ENCODE measurements at regions not wholly inside any gene's neighbourhood (a gene's known extent, or its start where the extent isn't known, plus 50 kb on each side); places are given as distances from the start of the nearest gene placed in this dataset.
A peak's percentile ranks its signal among the peaks of the same experiment; 100 is the strongest.

DNA sequence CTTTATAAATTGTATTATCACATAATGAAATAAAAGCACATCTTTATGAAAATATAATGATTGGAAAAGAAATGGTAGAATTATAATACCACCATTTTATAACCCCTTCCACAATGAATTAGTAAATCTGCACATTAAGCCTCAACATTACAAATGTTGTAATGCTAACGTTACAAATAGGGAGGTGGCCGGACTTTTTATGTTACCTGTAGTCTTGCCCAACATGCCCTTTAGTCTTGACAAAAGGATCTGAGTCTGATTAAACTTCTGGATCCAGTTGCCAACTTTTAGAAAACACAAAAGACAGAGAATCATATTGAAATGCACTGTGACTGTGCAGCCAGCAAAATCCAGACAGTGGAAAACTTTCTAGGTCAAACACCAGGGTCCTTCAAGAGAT lies 617.3 kb downstream of the KCNJ3 start:
- no peak for TF ChIP-seq CTCF (IDR thresholded peaks at IDR 0.05; ENCODE audit: insufficient read depth, low read length, severe bottlenecking)
- FAIRE-seq, result no peak
- Histone ChIP-seq H3K36me3 (ENCODE audit: control insufficient read depth, insufficient read depth, low read length) (no peaks in the 10 kb centered on the region), H3K27me3 (ENCODE audit: control insufficient read depth, insufficient read depth, low read length) (no peaks in the 10 kb centered on the region), H3K4me3 (ENCODE audit: low read depth, low read length) (no peak overlapping the region)
- no peak for DNase-seq (ENCODE audit: low read depth)

- no peak for FAIRE-seq
- Histone ChIP-seq H3K27me3 (ENCODE audit: control insufficient read depth, insufficient read depth, low read length) (no peaks in the 10 kb centered on the region), H3K4me3 (ENCODE audit: low read depth, low read length) (no peak overlapping the region), H3K36me3 (ENCODE audit: control insufficient read depth, insufficient read depth, low read length) (no peaks in the 10 kb centered on the region)
- TF ChIP-seq CTCF (IDR thresholded peaks at IDR 0.05; ENCODE audit: insufficient read depth, low read length, severe bottlenecking), result peak; percentile 24
- peak; percentile 47 for DNase-seq (ENCODE audit: low read depth)
Observed at GRCh38 chr2:155310589-155310988, 612.1 kb downstream of the KCNJ3 start.

GRCh38 chr2:155309483-155309882 lies 611.0 kb downstream of the KCNJ3 start:
- H3K36me3 ChIP-seq (ENCODE audit: control insufficient read depth, insufficient read depth, low read length), result no peaks in the 10 kb centered on the region
- TF ChIP-seq CTCF (IDR thresholded peaks at IDR 0.05; ENCODE audit: insufficient read depth, low read length, severe bottlenecking), result no peak
- no peak for FAIRE-seq

DNA sequence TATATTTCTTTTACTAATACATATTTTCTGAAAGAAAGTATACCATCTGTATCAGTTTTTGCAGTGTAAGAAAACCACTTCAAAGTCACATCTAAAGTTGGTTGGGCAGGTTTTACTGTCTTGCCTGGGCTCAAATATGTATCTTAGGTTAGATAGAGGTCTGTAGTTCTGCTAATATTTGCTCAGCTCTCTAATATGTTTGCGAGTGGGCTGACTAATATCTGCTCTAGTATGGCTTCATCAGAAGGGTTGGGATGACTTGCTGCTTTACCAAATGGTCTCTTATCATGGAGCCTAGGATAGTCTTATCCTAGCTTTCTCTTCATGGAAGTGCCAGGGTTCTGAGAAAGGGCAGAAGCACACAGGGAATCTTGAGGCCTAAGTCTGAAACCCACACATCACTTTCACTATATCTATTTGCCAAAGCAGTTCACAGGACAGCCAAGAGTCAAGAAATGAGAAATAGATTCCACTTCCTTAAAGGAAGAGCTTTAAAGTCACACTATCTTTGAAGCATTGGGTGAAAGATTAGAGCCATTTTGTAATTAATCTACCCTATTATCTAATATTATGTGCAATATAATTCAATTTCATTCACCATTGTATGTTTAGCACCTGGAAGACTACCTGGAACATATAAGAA lies 610.0 kb downstream of the KCNJ3 start:
- FAIRE-seq (no peak), DNase-seq (ENCODE audit: low read depth) (peak; percentile 1)
- no peaks in the 10 kb centered on the region for H3K27me3 ChIP-seq (ENCODE audit: control insufficient read depth, insufficient read depth, low read length)
- no peaks in the 10 kb centered on the region for H3K36me3 ChIP-seq (ENCODE audit: control insufficient read depth, insufficient read depth, low read length)
- TF ChIP-seq CTCF (IDR thresholded peaks at IDR 0.05; ENCODE audit: insufficient read depth, low read length, severe bottlenecking), result no peak
- no peak overlapping the region for H3K4me3 ChIP-seq (ENCODE audit: low read depth, low read length)

More at GRCh38 chr2:155309483-155309882, 611.0 kb downstream of the KCNJ3 start:
- DNase-seq (ENCODE audit: low read depth), result peak; percentile 2
- H3K4me3 ChIP-seq (ENCODE audit: low read depth, low read length), result no peak overlapping the region
- no peaks in the 10 kb centered on the region for H3K27me3 ChIP-seq (ENCODE audit: control insufficient read depth, insufficient read depth, low read length)

- DNase-seq (ENCODE audit: low read depth) (peak; percentile 71), FAIRE-seq (no peak)
- H3K36me3 ChIP-seq (ENCODE audit: control insufficient read depth, insufficient read depth, low read length), result no peaks in the 10 kb centered on the region
- no peak overlapping the region for H3K4me3 ChIP-seq (ENCODE audit: low read depth, low read length)
- no peaks in the 10 kb centered on the region for H3K27me3 ChIP-seq (ENCODE audit: control insufficient read depth, insufficient read depth, low read length)
- TF ChIP-seq CTCF (IDR thresholded peaks at IDR 0.05; ENCODE audit: insufficient read depth, low read length, severe bottlenecking), result no peak
Observed at GRCh38 chr2:155301221-155301620, 602.7 kb downstream of the KCNJ3 start.

DNA sequence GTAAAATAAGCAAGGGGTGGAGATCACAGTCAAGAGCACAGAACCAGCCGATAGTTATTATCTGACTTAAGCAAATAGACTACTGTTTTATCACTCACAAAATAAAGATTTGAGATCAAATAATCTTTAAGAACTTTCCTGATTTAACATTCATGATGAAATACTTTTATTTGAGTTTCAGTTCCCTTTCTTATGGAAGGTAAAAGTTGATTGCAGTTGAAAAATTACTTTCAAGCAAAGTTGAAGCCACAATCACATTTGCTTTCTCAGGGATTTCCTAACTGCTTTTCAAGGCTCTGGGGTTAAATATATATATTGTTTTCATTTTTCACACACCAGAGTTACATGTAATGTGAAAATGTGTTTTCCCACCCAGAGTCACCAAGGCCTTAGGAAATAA lies 599.5 kb downstream of the KCNJ3 start:
- H3K36me3 ChIP-seq (ENCODE audit: control insufficient read depth, insufficient read depth, low read length), result no peaks in the 10 kb centered on the region
- no peaks in the 10 kb centered on the region for H3K27me3 ChIP-seq (ENCODE audit: control insufficient read depth, insufficient read depth, low read length)
- no peak for TF ChIP-seq CTCF (IDR thresholded peaks at IDR 0.05; ENCODE audit: insufficient read depth, low read length, severe bottlenecking)
- DNase-seq (ENCODE audit: low read depth) (no peak), FAIRE-seq (no peak)
- no peak overlapping the region for H3K4me3 ChIP-seq (ENCODE audit: low read depth, low read length)

Measured in bronchial epithelial cell (primary cell).